Mesothelial cell of epicardium (in vitro differentiated cells): ENCODE measurements at regions not wholly inside any gene's neighbourhood (a gene's known extent, or its start where the extent isn't known, plus 50 kb on each side); places are given as distances from the start of the nearest gene placed in this dataset.

Experiments used
- DNase-seq, 2 experiments: peaks; one replicate each; pipeline ENCODE4 v3.0.0; 2021; ENCODE audit warnings: low spot score in 2 of 2; ENCODE audit not compliant: unreplicated experiment in 2 of 2
- H3K27ac Mint-ChIP-seq: 2 replicates; pipeline ENCODE4 v1.8.0; 2021; ENCODE audit warnings: mixed read lengths
- H3K27me3 Mint-ChIP-seq: 2 replicates; pipeline ENCODE4 v1.8.0; 2021; ENCODE audit warnings: low read depth, mixed read lengths
- H3K36me3 Mint-ChIP-seq: 2 replicates; pipeline ENCODE4 v1.8.0; 2021; ENCODE audit warnings: mixed read lengths
- H3K4me1 Mint-ChIP-seq: 2 replicates; pipeline ENCODE4 v1.8.0; 2021; ENCODE audit warnings: mixed read lengths
- H3K4me3 Mint-ChIP-seq: 2 replicates; pipeline ENCODE4 v1.8.0; 2021; ENCODE audit warnings: mild to moderate bottlenecking, moderate library complexity, mixed read lengths
- H3K9me3 Mint-ChIP-seq: 2 replicates; pipeline ENCODE4 v1.8.0; 2021; ENCODE audit warnings: mixed read lengths
- TF ChIP-seq, protein P1 (sequence below): fragments of 200-600 bp; sonication (generic); IDR thresholded peaks from one replicate; pipeline ENCODE4 v1.5.0; 2021; ENCODE audit warnings: antibody characterized with exemption; ENCODE audit not compliant: unreplicated experiment

DNA sequence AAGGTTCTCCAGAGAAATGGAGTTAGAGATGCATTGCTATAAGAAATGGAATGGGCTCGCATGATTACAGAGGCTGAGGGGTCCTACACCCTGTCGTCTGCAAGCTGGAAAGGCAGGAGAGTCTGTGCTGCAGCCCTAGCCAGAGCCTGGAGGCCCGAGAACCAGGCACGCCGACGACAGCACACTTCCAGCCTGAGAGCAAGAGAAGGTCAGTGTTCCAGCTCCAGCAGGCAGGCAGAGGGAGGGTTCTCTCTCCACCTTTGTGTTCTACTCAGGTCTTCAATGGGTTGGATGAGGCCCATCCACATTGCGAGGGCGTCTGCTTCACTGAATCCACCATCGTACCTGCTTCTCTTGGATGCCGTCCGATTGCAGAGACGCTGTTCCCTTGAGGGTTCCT lies 177.6 kb upstream of the HDAC4 start:
- TF ChIP-seq, protein P1, sequence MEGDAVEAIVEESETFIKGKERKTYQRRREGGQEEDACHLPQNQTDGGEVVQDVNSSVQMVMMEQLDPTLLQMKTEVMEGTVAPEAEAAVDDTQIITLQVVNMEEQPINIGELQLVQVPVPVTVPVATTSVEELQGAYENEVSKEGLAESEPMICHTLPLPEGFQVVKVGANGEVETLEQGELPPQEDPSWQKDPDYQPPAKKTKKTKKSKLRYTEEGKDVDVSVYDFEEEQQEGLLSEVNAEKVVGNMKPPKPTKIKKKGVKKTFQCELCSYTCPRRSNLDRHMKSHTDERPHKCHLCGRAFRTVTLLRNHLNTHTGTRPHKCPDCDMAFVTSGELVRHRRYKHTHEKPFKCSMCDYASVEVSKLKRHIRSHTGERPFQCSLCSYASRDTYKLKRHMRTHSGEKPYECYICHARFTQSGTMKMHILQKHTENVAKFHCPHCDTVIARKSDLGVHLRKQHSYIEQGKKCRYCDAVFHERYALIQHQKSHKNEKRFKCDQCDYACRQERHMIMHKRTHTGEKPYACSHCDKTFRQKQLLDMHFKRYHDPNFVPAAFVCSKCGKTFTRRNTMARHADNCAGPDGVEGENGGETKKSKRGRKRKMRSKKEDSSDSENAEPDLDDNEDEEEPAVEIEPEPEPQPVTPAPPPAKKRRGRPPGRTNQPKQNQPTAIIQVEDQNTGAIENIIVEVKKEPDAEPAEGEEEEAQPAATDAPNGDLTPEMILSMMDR: no peak
- H3K36me3 Mint-ChIP-seq: no peaks in the 10 kb centered on the region
- no peak for DNase-seq
- no peaks in the 10 kb centered on the region for H3K27me3 Mint-ChIP-seq
- H3K27ac Mint-ChIP-seq: peak overlapping the region; percentile 78
- no peak overlapping the region for H3K4me3 Mint-ChIP-seq
- H3K4me1 Mint-ChIP-seq: peaks cover 17% of the 10 kb centered on the region
- no peaks in the 10 kb centered on the region for H3K9me3 Mint-ChIP-seq

DNA sequence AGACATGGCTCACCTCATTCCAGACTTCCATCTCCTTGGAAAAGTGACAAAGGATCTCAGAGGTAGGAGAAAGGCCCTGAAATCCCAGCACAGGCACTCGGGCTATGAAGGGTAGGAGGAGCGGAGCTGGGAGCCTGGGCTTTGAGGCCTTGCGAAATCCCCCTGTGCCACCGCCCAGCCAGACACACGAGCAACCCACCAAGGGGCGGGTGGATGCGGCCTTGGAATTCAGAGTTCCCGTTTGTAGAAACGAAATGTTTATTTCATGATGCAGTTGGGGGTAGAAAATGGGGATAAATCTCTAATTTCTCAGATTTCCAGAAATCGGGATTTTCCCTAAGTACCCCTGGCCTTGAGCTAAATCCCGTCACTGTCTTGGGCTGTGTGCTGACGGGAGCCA lies 177.1 kb upstream of the HDAC4 start:
- Mint-ChIP-seq H3K27ac (no peak overlapping the region), H3K9me3 (no peaks in the 10 kb centered on the region), H3K27me3 (no peaks in the 10 kb centered on the region), H3K4me3 (no peak overlapping the region), H3K36me3 (no peaks in the 10 kb centered on the region), H3K4me1 (peaks cover 20% of the 10 kb centered on the region)
- TF ChIP-seq, protein P1: no peak
- no peak for DNase-seq

DNA sequence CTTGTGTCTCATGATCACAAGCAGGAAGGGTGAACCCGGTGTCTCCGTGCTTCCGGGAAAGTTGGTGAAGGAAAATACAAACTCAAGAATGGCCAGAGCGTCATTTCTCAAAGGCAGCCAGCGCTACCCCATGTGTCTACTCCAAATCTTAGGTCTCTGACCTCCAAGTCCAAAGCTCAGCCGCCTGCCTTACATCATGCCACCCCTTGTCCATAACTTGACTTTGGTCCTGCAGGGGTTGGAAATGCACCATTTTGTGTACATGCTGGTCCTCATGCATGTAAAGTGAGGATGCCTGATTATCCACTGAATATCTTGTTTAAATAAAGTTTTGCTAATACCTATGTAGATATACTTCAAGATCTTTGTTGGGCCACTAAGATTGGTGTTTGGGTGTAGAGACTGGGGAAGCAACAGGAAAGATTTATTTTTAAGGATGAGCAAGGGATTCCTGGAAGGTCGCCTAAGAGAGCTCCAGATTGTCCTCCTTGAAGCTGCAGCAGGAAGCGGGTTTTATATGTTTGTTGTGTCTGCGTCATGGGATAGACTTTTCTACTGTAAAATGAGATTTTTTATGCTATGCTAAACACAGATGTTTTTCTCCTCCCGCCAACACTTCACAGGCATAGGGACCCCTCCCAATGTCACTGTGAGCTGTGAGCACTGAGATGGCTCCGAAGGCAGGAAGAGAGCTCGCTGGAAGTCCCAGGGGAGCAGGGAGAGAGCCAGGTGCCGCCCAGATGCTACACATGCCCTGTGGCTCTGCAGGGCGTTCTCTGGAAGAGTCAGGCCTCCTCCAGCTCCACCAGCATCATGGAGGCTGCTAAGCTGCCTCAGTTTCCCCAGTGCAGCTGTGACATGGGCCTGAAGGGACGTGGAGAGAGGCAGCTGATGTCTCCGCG lies 176.2 kb upstream of the HDAC4 start:
- TF ChIP-seq, protein P1: no peak
- H3K9me3 Mint-ChIP-seq: no peaks in the 10 kb centered on the region
- H3K27ac Mint-ChIP-seq: peak overlapping the region; percentile 75
- H3K4me3 Mint-ChIP-seq: no peak overlapping the region
- H3K27me3 Mint-ChIP-seq: no peaks in the 10 kb centered on the region
- H3K36me3 Mint-ChIP-seq: no peaks in the 10 kb centered on the region
- no peak for DNase-seq
- peaks cover 21% of the 10 kb centered on the region for H3K4me1 Mint-ChIP-seq

DNA sequence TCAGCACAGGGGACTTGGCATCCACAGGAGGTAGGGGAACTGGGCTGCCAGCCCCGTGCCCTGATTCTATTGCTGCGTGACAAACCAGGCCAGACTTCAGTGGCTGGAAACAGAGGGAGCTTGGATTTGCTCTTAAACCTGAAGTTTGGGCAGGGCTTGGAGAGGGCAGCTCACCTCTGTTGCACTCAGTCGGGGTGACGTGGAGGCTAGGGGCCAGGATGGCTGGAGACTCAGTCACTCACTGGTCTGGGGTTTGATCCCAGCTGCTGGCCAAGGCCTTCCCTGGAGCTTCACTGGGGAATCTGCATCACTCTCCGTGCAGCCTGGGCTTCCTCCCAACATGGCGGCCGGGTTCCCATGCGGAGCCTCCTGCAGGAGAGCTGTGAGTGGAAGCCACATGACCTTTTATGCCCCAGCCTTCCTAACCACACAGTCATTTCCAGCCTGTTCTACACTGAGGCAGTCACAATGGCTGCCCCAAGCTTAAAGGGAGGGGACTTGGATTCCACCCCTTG lies 175.2 kb upstream of the HDAC4 start:
- no peak for DNase-seq
- Mint-ChIP-seq H3K4me3 (no peak overlapping the region), H3K27me3 (no peaks in the 10 kb centered on the region), H3K4me1 (peaks cover 21% of the 10 kb centered on the region), H3K27ac (no peak overlapping the region), H3K36me3 (no peaks in the 10 kb centered on the region), H3K9me3 (no peaks in the 10 kb centered on the region)
- TF ChIP-seq, protein P1: no peak

DNA sequence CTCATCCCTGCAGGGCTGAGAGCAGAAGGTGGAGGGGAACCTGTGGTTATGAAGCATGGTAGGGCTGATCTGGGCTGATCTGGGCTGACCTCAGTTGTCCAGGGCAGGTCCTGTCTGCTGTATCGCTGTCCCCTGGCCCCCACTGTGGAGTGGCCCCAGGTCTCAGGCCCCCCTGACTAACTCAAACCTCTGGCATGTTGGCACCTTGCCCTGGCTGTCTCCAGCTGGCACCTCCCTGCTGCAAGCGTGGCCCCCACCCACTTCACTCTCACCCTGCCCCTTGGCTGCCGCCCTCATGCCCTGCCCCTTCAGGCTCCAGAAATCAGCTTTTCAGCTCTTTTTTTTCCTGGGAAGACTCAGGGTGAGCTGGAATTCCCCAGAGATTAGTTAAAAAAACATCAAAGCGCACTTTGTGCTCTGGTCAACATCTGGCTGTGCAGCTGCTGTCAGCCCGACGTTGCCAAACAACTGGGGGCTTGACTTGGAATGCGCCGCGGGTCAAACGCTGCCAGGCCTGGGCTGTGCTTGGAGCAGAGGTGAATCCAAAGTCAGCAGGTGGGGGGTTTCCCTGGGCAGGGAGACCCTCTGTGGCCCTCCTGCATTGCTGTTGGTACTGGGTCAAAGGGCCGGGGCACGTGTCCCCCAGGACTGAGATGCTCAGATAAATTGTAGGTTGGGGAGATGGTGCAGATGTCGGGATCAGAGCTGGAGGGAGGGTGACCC lies 173.8 kb upstream of the HDAC4 start:
- Mint-ChIP-seq H3K27me3 (peaks cover 4% of the 10 kb centered on the region), H3K4me1 (peaks cover 23% of the 10 kb centered on the region), H3K36me3 (no peaks in the 10 kb centered on the region), H3K4me3 (peak overlapping the region; percentile 22), H3K9me3 (no peaks in the 10 kb centered on the region), H3K27ac (peak overlapping the region; percentile 82)
- TF ChIP-seq, protein P1: no peak
- no peak for DNase-seq
